Neural progenitor cell (in vitro differentiated cells): ENCODE measurements at regions not wholly inside any gene's neighbourhood (a gene's known extent, or its start where the extent isn't known, plus 50 kb on each side); places are given as distances from the start of the nearest gene placed in this dataset.

Source experiments
- DNase-seq: peaks from one replicate; pipeline ENCODE4 v3.0.0-alpha.2; 2016; ENCODE audit warnings: low spot score
- H2AFZ ChIP-seq: fragments of 200-600 bp; sonication (generic); replicated peaks from 2 replicates; pipeline ENCODE4 v1.6.1; 2016; ENCODE audit warnings: antibody characterized with exemption
- H3F3A ChIP-seq: fragments of 200-600 bp; sonication (generic); 2 replicates; pipeline ENCODE4 v1.6.1; 2016; ENCODE audit warnings: antibody characterized with exemption, low read depth
- H3K27ac ChIP-seq: fragments of 200-600 bp; sonication (generic); 2 replicates; pipeline ENCODE4 v1.5.1; 2016; ENCODE audit warnings: mild to moderate bottlenecking
- H3K27me3 ChIP-seq: fragments of 200-600 bp; sonication (generic); 2 replicates; pipeline ENCODE4 v1.6.1; 2016; ENCODE audit warnings: mild to moderate bottlenecking, moderate library complexity
- H3K36me3 ChIP-seq: fragments of 200-600 bp; sonication (generic); 2 replicates; pipeline ENCODE4 v1.5.1; 2016
- H3K4me1 ChIP-seq: fragments of 200-600 bp; sonication (generic); 2 replicates; pipeline ENCODE4 v1.6.1; 2016; ENCODE audit warnings: mixed run types
- H3K4me2 ChIP-seq: fragments of 200-600 bp; sonication (generic); 2 replicates; pipeline ENCODE4 v1.6.1; 2016
- H3K4me3 ChIP-seq: fragments of 200-600 bp; sonication (generic); 2 replicates; pipeline ENCODE4 v1.5.1; 2016
- H3K79me2 ChIP-seq: fragments of 200-600 bp; sonication (generic); 2 replicates; pipeline ENCODE4 v1.6.1; 2016; ENCODE audit warnings: low read depth
- H3K9ac ChIP-seq: fragments of 200-600 bp; sonication (generic); 2 replicates; pipeline ENCODE4 v1.6.1; 2016
- H3K9me3 ChIP-seq: fragments of 200-600 bp; sonication (generic); 2 replicates; pipeline ENCODE4 v1.5.1; 2016; ENCODE audit warnings: low read depth
- H4K20me1 ChIP-seq: fragments of 200-600 bp; sonication (generic); 2 replicates; pipeline ENCODE4 v1.6.1; 2016; ENCODE audit warnings: low read depth
- H3K27ac Mint-ChIP-seq: 3 replicates; pipeline ENCODE4 v1.8.0; 2021; ENCODE audit warnings: mixed read lengths
- H3K27me3 Mint-ChIP-seq: 2 replicates; pipeline ENCODE4 v1.8.0; 2022; ENCODE audit warnings: low read depth, mild to moderate bottlenecking, inconsistent platforms, moderate library complexity, mixed read lengths; ENCODE audit not compliant: insufficient read depth
- H3K36me3 Mint-ChIP-seq: 3 replicates; pipeline ENCODE4 v1.8.0; 2021; ENCODE audit warnings: mixed read lengths
- H3K4me1 Mint-ChIP-seq: 3 replicates; pipeline ENCODE4 v1.8.0; 2021; ENCODE audit warnings: mixed read lengths
- H3K4me3 Mint-ChIP-seq: 3 replicates; pipeline ENCODE4 v1.8.0; 2021; ENCODE audit warnings: mild to moderate bottlenecking, moderate library complexity, mixed read lengths
- H3K9me3 Mint-ChIP-seq: 3 replicates; pipeline ENCODE4 v1.8.0; 2020; ENCODE audit warnings: mixed read lengths
- EZH2 ChIP-seq: fragments of 200-600 bp; sonication (generic); IDR thresholded peaks from 2 replicates; pipeline ENCODE4 v1.6.1; 2017; ENCODE audit warnings: antibody characterized with exemption, mild to moderate bottlenecking, moderate library complexity
- EZH2phosphoT487 ChIP-seq: fragments of 200-600 bp; sonication (generic); IDR thresholded peaks from 2 replicates; pipeline ENCODE4 v1.6.1; 2017; ENCODE audit warnings: antibody characterized with exemption
- TF ChIP-seq, protein P1 (sequence below): fragments of 200-600 bp; sonication (generic); IDR thresholded peaks from 2 replicates; pipeline ENCODE4 v1.5.1; 2017; ENCODE audit warnings: antibody characterized with exemption, mild to moderate bottlenecking

DNA sequence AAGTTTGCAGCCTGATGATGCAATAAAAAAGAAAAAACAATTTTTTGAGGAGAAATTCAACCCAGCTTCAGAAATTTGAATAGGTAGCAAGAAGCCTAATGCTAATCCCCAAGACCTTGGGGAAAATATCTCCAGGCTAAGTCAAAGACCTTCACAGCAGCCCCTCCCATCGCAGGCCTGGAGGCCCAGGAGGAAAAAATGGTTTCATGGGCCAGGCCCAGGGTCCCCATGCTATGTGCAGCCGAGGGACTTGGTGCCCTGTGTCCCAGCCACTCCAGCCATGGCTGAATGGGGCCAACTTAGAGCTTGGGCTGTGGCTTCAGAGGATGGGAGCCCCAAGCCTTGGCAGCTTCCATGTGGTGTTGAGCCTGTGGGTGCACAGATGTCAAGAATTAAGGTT, 210.3 kb downstream of the SUCLA2 start:
- no peaks in the 10 kb centered on the region for H3K9me3 ChIP-seq
- no peaks in the 10 kb centered on the region for H3K4me1 Mint-ChIP-seq
- peaks cover 2% of the 10 kb centered on the region for H3K27me3 Mint-ChIP-seq
- no peak overlapping the region for H3K9ac ChIP-seq
- H3K36me3 ChIP-seq, result no peaks in the 10 kb centered on the region
- no peaks in the 10 kb centered on the region for H4K20me1 ChIP-seq
- H3F3A ChIP-seq, result no peaks in the 10 kb centered on the region
- no peak overlapping the region for H3K4me2 ChIP-seq
- no peak overlapping the region for H3K27ac Mint-ChIP-seq
- TF ChIP-seq EZH2, result no peak
- no peak overlapping the region for H3K4me3 ChIP-seq
- no peaks in the 10 kb centered on the region for H3K79me2 ChIP-seq
- H3K27ac ChIP-seq, result no peak overlapping the region
- H3K4me3 Mint-ChIP-seq, result no peak overlapping the region
- no peaks in the 10 kb centered on the region for H3K4me1 ChIP-seq
- H3K27me3 ChIP-seq, result no peaks in the 10 kb centered on the region
- no peak for DNase-seq
- peaks cover 26% of the 10 kb centered on the region for H3K9me3 Mint-ChIP-seq
- no peak overlapping the region for H2AFZ ChIP-seq
- peaks cover 2% of the 10 kb centered on the region for H3K36me3 Mint-ChIP-seq

GRCh38 chr13:47788844-47789243, 212.2 kb downstream of the SUCLA2 start:
- TF ChIP-seq, protein P1, sequence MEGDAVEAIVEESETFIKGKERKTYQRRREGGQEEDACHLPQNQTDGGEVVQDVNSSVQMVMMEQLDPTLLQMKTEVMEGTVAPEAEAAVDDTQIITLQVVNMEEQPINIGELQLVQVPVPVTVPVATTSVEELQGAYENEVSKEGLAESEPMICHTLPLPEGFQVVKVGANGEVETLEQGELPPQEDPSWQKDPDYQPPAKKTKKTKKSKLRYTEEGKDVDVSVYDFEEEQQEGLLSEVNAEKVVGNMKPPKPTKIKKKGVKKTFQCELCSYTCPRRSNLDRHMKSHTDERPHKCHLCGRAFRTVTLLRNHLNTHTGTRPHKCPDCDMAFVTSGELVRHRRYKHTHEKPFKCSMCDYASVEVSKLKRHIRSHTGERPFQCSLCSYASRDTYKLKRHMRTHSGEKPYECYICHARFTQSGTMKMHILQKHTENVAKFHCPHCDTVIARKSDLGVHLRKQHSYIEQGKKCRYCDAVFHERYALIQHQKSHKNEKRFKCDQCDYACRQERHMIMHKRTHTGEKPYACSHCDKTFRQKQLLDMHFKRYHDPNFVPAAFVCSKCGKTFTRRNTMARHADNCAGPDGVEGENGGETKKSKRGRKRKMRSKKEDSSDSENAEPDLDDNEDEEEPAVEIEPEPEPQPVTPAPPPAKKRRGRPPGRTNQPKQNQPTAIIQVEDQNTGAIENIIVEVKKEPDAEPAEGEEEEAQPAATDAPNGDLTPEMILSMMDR, result no peak
- TF ChIP-seq EZH2phosphoT487 (no peak), EZH2 (no peak)
- Mint-ChIP-seq H3K9me3 (peaks cover 26% of the 10 kb centered on the region), H3K4me3 (no peak overlapping the region), H3K4me1 (no peaks in the 10 kb centered on the region), H3K27ac (no peak overlapping the region), H3K36me3 (peaks cover 2% of the 10 kb centered on the region), H3K27me3 (peaks cover 2% of the 10 kb centered on the region)
- Histone ChIP-seq H3F3A (no peaks in the 10 kb centered on the region), H4K20me1 (no peaks in the 10 kb centered on the region), H3K27ac (no peak overlapping the region), H2AFZ (no peak overlapping the region), H3K9me3 (no peaks in the 10 kb centered on the region), H3K36me3 (no peaks in the 10 kb centered on the region), H3K79me2 (no peaks in the 10 kb centered on the region), H3K4me1 (no peaks in the 10 kb centered on the region), H3K4me2 (no peak overlapping the region), H3K27me3 (no peaks in the 10 kb centered on the region), H3K4me3 (no peak overlapping the region), H3K9ac (no peak overlapping the region)
- no peak for DNase-seq

DNA sequence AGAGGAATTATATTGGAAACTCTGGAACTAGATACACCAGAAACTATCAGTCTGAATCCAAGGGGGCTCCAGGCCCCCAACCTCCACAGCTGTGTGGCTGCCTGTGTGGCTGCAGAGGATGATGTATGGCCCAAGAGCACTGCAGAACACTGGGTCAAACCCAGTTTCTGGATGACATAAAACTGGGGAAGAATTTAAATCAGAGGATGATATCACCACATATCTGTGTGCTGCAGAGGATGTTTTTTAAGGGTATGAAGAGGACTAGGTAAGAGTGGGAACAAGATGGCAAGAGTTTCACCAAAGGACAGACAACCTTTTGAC, 226.4 kb downstream of the SUCLA2 start:
- no peaks in the 10 kb centered on the region for H4K20me1 ChIP-seq
- H3K4me1 Mint-ChIP-seq, result no peaks in the 10 kb centered on the region
- H3K27me3 Mint-ChIP-seq, result peaks cover 3% of the 10 kb centered on the region

DNA sequence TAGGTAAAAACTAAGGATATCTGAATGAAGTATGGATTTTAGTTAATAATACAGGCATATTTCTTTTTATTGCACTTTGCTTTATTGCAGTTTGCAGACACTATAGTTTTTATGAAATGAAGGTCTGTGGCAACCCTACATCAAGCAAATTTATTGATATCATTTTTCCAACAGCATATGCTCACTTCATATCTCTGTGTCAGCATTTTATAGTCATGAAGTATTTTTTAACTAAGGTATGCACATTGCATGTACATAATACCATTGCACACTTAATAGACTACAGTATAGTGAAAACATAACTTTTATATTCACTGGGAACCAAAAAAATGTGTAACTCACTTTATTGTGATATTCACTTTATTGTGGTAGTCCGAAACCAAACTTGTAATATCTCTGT, 236.3 kb downstream of the SUCLA2 start:
- Mint-ChIP-seq H3K9me3 (peaks cover 14% of the 10 kb centered on the region), H3K27me3 (no peaks in the 10 kb centered on the region), H3K4me1 (no peaks in the 10 kb centered on the region), H3K27ac (no peak overlapping the region), H3K4me3 (no peak overlapping the region), H3K36me3 (no peaks in the 10 kb centered on the region)
- TF ChIP-seq, protein P1, result no peak
- TF ChIP-seq EZH2 (no peak), EZH2phosphoT487 (no peak)
- no peak overlapping the region for H2AFZ ChIP-seq
- no peaks in the 10 kb centered on the region for H3K4me1 ChIP-seq
- peaks cover 6% of the 10 kb centered on the region for H3K9me3 ChIP-seq
- no peaks in the 10 kb centered on the region for H3K27me3 ChIP-seq
- H4K20me1 ChIP-seq, result no peaks in the 10 kb centered on the region
- DNase-seq, result no peak
- no peaks in the 10 kb centered on the region for H3K79me2 ChIP-seq
- no peak overlapping the region for H3K4me2 ChIP-seq
- H3K4me3 ChIP-seq, result no peak overlapping the region
- H3K27ac ChIP-seq, result no peak overlapping the region
- no peak overlapping the region for H3K9ac ChIP-seq
- H3K36me3 ChIP-seq, result no peaks in the 10 kb centered on the region
- no peaks in the 10 kb centered on the region for H3F3A ChIP-seq

More for the DNA sequence above, 226.4 kb downstream of the SUCLA2 start:
- H3K4me3 Mint-ChIP-seq, result no peak overlapping the region
- no peak overlapping the region for H3K4me3 ChIP-seq
- no peak overlapping the region for H2AFZ ChIP-seq
- no peaks in the 10 kb centered on the region for H3K36me3 Mint-ChIP-seq
- peaks cover 1% of the 10 kb centered on the region for H3K9me3 ChIP-seq
- H3K4me1 ChIP-seq, result no peaks in the 10 kb centered on the region
- DNase-seq, result no peak
- H3K27ac ChIP-seq, result no peak overlapping the region
- H3F3A ChIP-seq, result no peaks in the 10 kb centered on the region
- H3K9me3 Mint-ChIP-seq, result peaks cover 4% of the 10 kb centered on the region
- no peak overlapping the region for H3K4me2 ChIP-seq
- no peak for TF ChIP-seq EZH2
- TF ChIP-seq, protein P1, result no peak
- no peak for TF ChIP-seq EZH2phosphoT487
- H3K36me3 ChIP-seq, result no peaks in the 10 kb centered on the region
- H3K27me3 ChIP-seq, result no peaks in the 10 kb centered on the region
- no peaks in the 10 kb centered on the region for H3K79me2 ChIP-seq
- H3K27ac Mint-ChIP-seq, result no peak overlapping the region
- no peak overlapping the region for H3K9ac ChIP-seq
